ENCODE measurements at regions not wholly inside any gene's neighbourhood (a gene's known extent, or its start where the extent isn't known, plus 50 kb on each side); places are given as distances from the start of the nearest gene placed in this dataset.
A peak's percentile ranks its signal among the peaks of the same experiment; 100 is the strongest.

DNA sequence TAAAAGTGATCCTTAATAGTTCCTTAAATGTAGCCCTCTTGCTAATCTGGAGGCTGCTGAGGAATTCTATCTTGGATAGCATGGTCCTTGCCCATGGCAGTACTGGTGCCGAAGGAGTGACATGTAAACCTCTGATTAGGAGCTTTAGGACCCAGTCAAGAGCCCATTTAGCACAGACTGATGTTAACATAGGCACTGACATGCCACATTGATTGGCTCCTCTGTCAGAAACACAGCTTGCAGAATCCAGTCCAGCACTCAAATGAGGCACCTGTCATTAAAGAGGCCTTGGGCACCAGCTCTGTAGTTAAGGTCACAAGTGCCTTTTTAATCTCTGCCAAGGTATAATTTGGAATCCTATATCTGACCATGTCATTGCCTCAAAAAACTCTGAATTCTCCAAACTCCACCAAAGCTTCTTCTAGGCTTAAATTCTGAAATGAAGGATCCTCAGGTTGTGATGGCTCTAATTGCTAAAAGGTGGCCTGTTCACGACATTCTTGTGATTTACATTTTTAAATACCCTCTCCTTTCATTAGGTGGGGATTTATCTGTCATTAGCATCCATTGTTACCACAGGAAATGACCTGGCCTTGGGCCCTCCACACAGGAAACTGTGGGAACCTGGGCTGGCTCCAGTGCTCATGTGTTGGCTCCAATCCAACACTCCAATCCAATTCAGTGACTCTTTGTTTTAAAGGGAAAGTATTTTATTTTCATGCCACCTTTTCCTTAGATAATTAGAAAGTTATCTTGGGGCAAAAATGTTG, 57.3 kb upstream of the RNF7 start:
- H3K9ac ChIP-seq (ENCODE audit: low read depth, low read length), result no peak overlapping the region
- peaks cover 2% of the 10 kb centered on the region; the same call in 1 of the 2 replicates for H3K4me1 ChIP-seq (ENCODE audit: control insufficient read depth, insufficient read depth, low read length)
- no peak overlapping the region for H3K18ac ChIP-seq (ENCODE audit: low read depth, low read length)
- H3K4me2 ChIP-seq (ENCODE audit: low read depth, low read length), result no peak overlapping the region
- dilution Hi-C loops (cut with HindIII; ENCODE audit: low sequenced_read_pairs, unreplicated experiment), result no loop called here
- H3K27me3 ChIP-seq (ENCODE audit: control insufficient read depth, insufficient read depth, low read length), result no peaks in the 10 kb centered on the region
- no peaks in the 10 kb centered on the region; a peak in 1 of 4 replicates for H3K79me1 ChIP-seq (ENCODE audit: low read depth in 1 of 2, low read length in 2 of 2)
- no peak overlapping the region; the same call in 1 of the 2 replicates for H2AK5ac ChIP-seq (ENCODE audit: low read depth, low read length)
- H4K5ac ChIP-seq (ENCODE audit: low read depth, low read length), result no peak overlapping the region
- H2AK9ac ChIP-seq (replicated peaks; ENCODE audit: low read depth, low read length, poor library complexity), result no peak overlapping the region
- DNase-seq (peak; percentile 68), ATAC-seq (ENCODE audit: low read depth) (no peak)
- BruUV-seq (replicated peaks), result no TSS peak
- in situ Hi-C loops (cut with MboI; ENCODE audit: low sequenced_read_pairs), result no loop called here
- TF ChIP-seq RCOR1 (IDR thresholded peaks at IDR 0.05; ENCODE audit: insufficient replicate concordance, low read length), result no peak
- TF ChIP-seq NFE2L2 (IDR thresholded peaks at IDR 0.05; ENCODE audit: low read depth, low read length), result no peak
- no peak for TF ChIP-seq POLR2A (IDR thresholded peaks at IDR 0.05; ENCODE audit: low read depth, low read length)
- TF ChIP-seq, protein P1, sequence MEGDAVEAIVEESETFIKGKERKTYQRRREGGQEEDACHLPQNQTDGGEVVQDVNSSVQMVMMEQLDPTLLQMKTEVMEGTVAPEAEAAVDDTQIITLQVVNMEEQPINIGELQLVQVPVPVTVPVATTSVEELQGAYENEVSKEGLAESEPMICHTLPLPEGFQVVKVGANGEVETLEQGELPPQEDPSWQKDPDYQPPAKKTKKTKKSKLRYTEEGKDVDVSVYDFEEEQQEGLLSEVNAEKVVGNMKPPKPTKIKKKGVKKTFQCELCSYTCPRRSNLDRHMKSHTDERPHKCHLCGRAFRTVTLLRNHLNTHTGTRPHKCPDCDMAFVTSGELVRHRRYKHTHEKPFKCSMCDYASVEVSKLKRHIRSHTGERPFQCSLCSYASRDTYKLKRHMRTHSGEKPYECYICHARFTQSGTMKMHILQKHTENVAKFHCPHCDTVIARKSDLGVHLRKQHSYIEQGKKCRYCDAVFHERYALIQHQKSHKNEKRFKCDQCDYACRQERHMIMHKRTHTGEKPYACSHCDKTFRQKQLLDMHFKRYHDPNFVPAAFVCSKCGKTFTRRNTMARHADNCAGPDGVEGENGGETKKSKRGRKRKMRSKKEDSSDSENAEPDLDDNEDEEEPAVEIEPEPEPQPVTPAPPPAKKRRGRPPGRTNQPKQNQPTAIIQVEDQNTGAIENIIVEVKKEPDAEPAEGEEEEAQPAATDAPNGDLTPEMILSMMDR (conservative IDR thresholded peaks at IDR 0.05; ENCODE audit: low read depth, low read length), result no peak
- TF ChIP-seq MAZ (IDR thresholded peaks at IDR 0.05; ENCODE audit: borderline replicate concordance, low read depth, low read length), result no peak
- no peak for TF ChIP-seq FOS (IDR thresholded peaks at IDR 0.05; ENCODE audit: low read depth, low read length)
- no peak for TF ChIP-seq SMC3 (IDR thresholded peaks at IDR 0.05; ENCODE audit: low read depth, low read length)
- TF ChIP-seq, protein P2, sequence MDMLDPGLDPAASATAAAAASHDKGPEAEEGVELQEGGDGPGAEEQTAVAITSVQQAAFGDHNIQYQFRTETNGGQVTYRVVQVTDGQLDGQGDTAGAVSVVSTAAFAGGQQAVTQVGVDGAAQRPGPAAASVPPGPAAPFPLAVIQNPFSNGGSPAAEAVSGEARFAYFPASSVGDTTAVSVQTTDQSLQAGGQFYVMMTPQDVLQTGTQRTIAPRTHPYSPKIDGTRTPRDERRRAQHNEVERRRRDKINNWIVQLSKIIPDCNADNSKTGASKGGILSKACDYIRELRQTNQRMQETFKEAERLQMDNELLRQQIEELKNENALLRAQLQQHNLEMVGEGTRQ (IDR thresholded peaks at IDR 0.05; ENCODE audit: low read depth, low read length), result no peak
- TF ChIP-seq RFX5 (IDR thresholded peaks at IDR 0.05; ENCODE audit: low read depth, low read length), result no peak
- H2BK20ac ChIP-seq (ENCODE audit: low read depth, low read length), result peak overlapping the region; percentile 82
- WGBS, 2 experiments (ENCODE audit: extremely low coverage in 2 of 2, insufficient read length in 1 of 2), result 100% methylated on average over 1 of the region's 2 CpGs; no CpG with 5 or more reads in 1 of the 2 experiments
- peaks cover 7% of the 10 kb centered on the region for H3K9me1 ChIP-seq (ENCODE audit: insufficient read depth, low read length)
- H3K23ac ChIP-seq (ENCODE audit: low read depth, low read length), result 0 out of 2 replicates have a peak overlapping the region, but pooled peaks have one; percentile 9
- peak overlapping the region; percentile 28; the same call in 1 of the 2 replicates for H2BK120ac ChIP-seq (ENCODE audit: low read depth, low read length)
- H2BK15ac ChIP-seq (ENCODE audit: low read depth, low read length), result no peak overlapping the region
- no peaks in the 10 kb centered on the region for H4K20me1 ChIP-seq (ENCODE audit: insufficient read depth, low read length)
- no peaks in the 10 kb centered on the region for H3K9me3 ChIP-seq (ENCODE audit: control insufficient read depth, insufficient read depth, low read length)
- H2AFZ ChIP-seq (replicated peaks; ENCODE audit: low read length, poor library complexity), result peak overlapping the region; percentile 18
- POLR2A ChIA-PET (ENCODE audit: unreplicated experiment), result no interaction called here
- H3K4me3 ChIP-seq (ENCODE audit: insufficient read depth, low read depth, low read length), result no peak overlapping the region
- CTCF ChIA-PET, result no interaction called here
- H2BK5ac ChIP-seq (ENCODE audit: low read depth, low read length, poor library complexity, severe bottlenecking), result no peak overlapping the region
- no peak overlapping the region for H3K27ac ChIP-seq (ENCODE audit: insufficient read depth, low read length)
- intact Hi-C loops (cut with micrococcal nuclease), result no loop called here
- 0 out of 2 replicates have a peak overlapping the region, but pooled peaks have one; percentile 52 for H3K14ac ChIP-seq (replicated peaks; ENCODE audit: low read depth, low read length)
- H4K91ac ChIP-seq (ENCODE audit: insufficient read depth, low read depth, low read length), result no peak overlapping the region
- no peaks in the 10 kb centered on the region for H3K36me3 ChIP-seq (ENCODE audit: control insufficient read depth, insufficient read depth, low read length)
- peak overlapping the region; percentile 35; the same call in 1 of the 2 replicates for H3K4ac ChIP-seq (ENCODE audit: low read depth, low read length)
- no peak overlapping the region for H3K56ac ChIP-seq (ENCODE audit: extremely low read depth, insufficient read depth, low read length)
- no peak overlapping the region; a peak in 1 of 4 replicates for H4K8ac ChIP-seq (ENCODE audit: low read depth in 2 of 2, low read length in 2 of 2)

All from IMR-90 (cell line).